ENCODE measurements at regions not wholly inside any gene's neighbourhood (a gene's known extent, or its start where the extent isn't known, plus 50 kb on each side); places are given as distances from the start of the nearest gene placed in this dataset.

GRCh38 chr15:79230766-79231165, 51.8 kb upstream of the ANKRD34C start:
- no peak overlapping the region for H3K27ac ChIP-seq
- H3K4me1 ChIP-seq = no peaks in the 10 kb centered on the region

GRCh38 chr15:79222808-79223207, 59.7 kb upstream of the ANKRD34C start:
- Histone ChIP-seq H3K36me3 (no peaks in the 10 kb centered on the region), H3K27ac (no peak overlapping the region), H3K4me1 (no peaks in the 10 kb centered on the region), H3K9me3 (peaks cover 0 to 2% (median 0%) of the 10 kb centered on the region in 4 donors), H3K27me3 (peaks cover 0 to 7% of the 10 kb centered on the region in 2 donors), H3K4me3 (no peak overlapping the region)
- 27 to 30% methylated on average over 2 of the region's 2 CpGs for WGBS, 2 donors
- no peak for DNase-seq (ENCODE audit: low spot score in 2 of 2)
- TF ChIP-seq CTCF (IDR thresholded peaks at IDR 0.05) = no peak
- no peak for TF ChIP-seq EP300 (IDR thresholded peaks at IDR 0.05)
- TF ChIP-seq POLR2A (IDR thresholded peaks at IDR 0.05) = no peak

More at GRCh38 chr15:79230766-79231165, 51.8 kb upstream of the ANKRD34C start:
- H3K4me3 ChIP-seq = no peak overlapping the region
- H3K27me3 ChIP-seq = no peaks in the 10 kb centered on the region
- WGBS, 2 donors = 81% methylated on average over 5 of the region's 5 CpGs
- no peak for DNase-seq (ENCODE audit: low spot score in 2 of 2)
- no peak for TF ChIP-seq POLR2A (IDR thresholded peaks at IDR 0.05)
- no peak for TF ChIP-seq EP300 (IDR thresholded peaks at IDR 0.05)
- TF ChIP-seq CTCF (IDR thresholded peaks at IDR 0.05) = no peak
- H3K9me3 ChIP-seq = peaks cover 0 to 22% (median 0%) of the 10 kb centered on the region in 4 donors
- no peaks in the 10 kb centered on the region for H3K36me3 ChIP-seq

- 46 to 67% methylated on average over 2 of the region's 2 CpGs for WGBS, 2 donors
- Histone ChIP-seq H3K27ac (no peak overlapping the region), H3K4me1 (no peaks in the 10 kb centered on the region), H3K27me3 (peaks cover 0 to 7% of the 10 kb centered on the region in 2 donors), H3K36me3 (no peaks in the 10 kb centered on the region), H3K9me3 (peaks cover 0 to 13% (median 3%) of the 10 kb centered on the region in 4 donors), H3K4me3 (no peak overlapping the region)
- no peak for TF ChIP-seq POLR2A (IDR thresholded peaks at IDR 0.05)
- no peak for TF ChIP-seq EP300 (IDR thresholded peaks at IDR 0.05)
- TF ChIP-seq CTCF (IDR thresholded peaks at IDR 0.05) = no peak
- no peak for DNase-seq (ENCODE audit: low spot score in 2 of 2)
Measured at GRCh38 chr15:79221696-79222095, 60.8 kb upstream of the ANKRD34C start.

GRCh38 chr15:79219393-79220056, 63.0 kb upstream of the ANKRD34C start:
- WGBS, 2 donors = 56 to 73% methylated on average over 4 of the region's 4 CpGs
- Histone ChIP-seq H3K27ac (no peak overlapping the region), H3K4me1 (no peaks in the 10 kb centered on the region), H3K4me3 (no peak overlapping the region), H3K9me3 (peaks cover 0 to 15% (median 3%) of the 10 kb centered on the region in 4 donors), H3K36me3 (no peaks in the 10 kb centered on the region), H3K27me3 (peaks cover 0 to 7% of the 10 kb centered on the region in 2 donors)
- TF ChIP-seq POLR2A (IDR thresholded peaks at IDR 0.05) (no peak), CTCF (IDR thresholded peaks at IDR 0.05) (no peak), EP300 (IDR thresholded peaks at IDR 0.05) (no peak)
- no peak for DNase-seq (ENCODE audit: low spot score in 2 of 2)

GRCh38 chr15:79218588-79219200, 63.8 kb upstream of the ANKRD34C start:
- no peak for TF ChIP-seq EP300 (IDR thresholded peaks at IDR 0.05)
- WGBS, 2 donors = 56% methylated on average over 5 of the region's 5 CpGs

More at GRCh38 chr15:79218588-79219200, 63.8 kb upstream of the ANKRD34C start:
- no peak overlapping the region for H3K27ac ChIP-seq
- no peaks in the 10 kb centered on the region for H3K4me1 ChIP-seq
- H3K9me3 ChIP-seq = peaks cover 0 to 15% (median 3%) of the 10 kb centered on the region in 4 donors
- peaks cover 0 to 7% of the 10 kb centered on the region in 2 donors for H3K27me3 ChIP-seq
- DNase-seq (ENCODE audit: low spot score in 2 of 2) = no peak
- H3K36me3 ChIP-seq = no peaks in the 10 kb centered on the region
- H3K4me3 ChIP-seq = no peak overlapping the region
